Endothelial cell of umbilical vein (primary cell): ENCODE measurements at regions not wholly inside any gene's neighbourhood (a gene's known extent, or its start where the extent isn't known, plus 50 kb on each side); places are given as distances from the start of the nearest gene placed in this dataset.

Experiments used
- BruUV-seq: library from RNA; stranded (reverse); fragments of 400-500 nt; replicated peaks from 2 replicates; lab custom pipeline; 2021; lab: Mats Ljungman, UMichigan
- CTCF ChIA-PET: fragments of 300-600, 350-600 bp; sonication (Branson Sonifier 250); formaldehyde crosslinking; loops from one replicate; lab custom pipeline; 2021; ENCODE audit warnings: antibody characterized with exemption, inconsistent platforms; lab: Charles Lee
- POLR2A ChIA-PET: fragments of 300-600, 350-600 bp; sonication (Branson Sonifier 250); formaldehyde crosslinking; loops from one replicate; lab custom pipeline; 2021; ENCODE audit warnings: antibody characterized with exemption, inconsistent platforms; lab: Charles Lee
- DNase-seq: peaks from one replicate; pipeline ENCODE4 v3.0.0-alpha.2; 2011; ENCODE audit warnings: low read depth, low spot score
- FAIRE-seq: peaks from 2 replicates; lab custom pipeline; 2011; peaks lifted over from hg19 to GRCh38; lab: Jason Lieb, UNC
- H2AFZ ChIP-seq: 2 replicates; pipeline ENCODE4 v1.6.0; 2012; ENCODE audit warnings: low read depth, low read length, control low read depth, inconsistent platforms
- H3K27ac ChIP-seq: 2 replicates; pipeline ENCODE4 v1.5.1; 2011; ENCODE audit warnings: low read depth, mild to moderate bottlenecking, control low read depth, low read length, moderate library complexity; ENCODE audit not compliant: insufficient read depth
- H3K27me3 ChIP-seq, 2 experiments: 2 replicates each; pipeline versions ENCODE4 v1.6.0 to v1.6.1; 2011; ENCODE audit warnings: low read length in 2 of 2, mixed read lengths in 1 of 2; ENCODE audit not compliant: control insufficient read depth in 2 of 2, insufficient read depth in 2 of 2
- H3K36me3 ChIP-seq, 2 experiments: 2 replicates in 1 of 2; 3 replicates in 1 of 2; pipeline ENCODE4 v1.5.1; 2011; ENCODE audit warnings: low read length in 2 of 2, mild to moderate bottlenecking in 1 of 2, moderate library complexity in 1 of 2; ENCODE audit not compliant: control insufficient read depth in 2 of 2, insufficient read depth in 2 of 2; ENCODE audit errors: extremely low read depth in 1 of 2
- H3K4me1 ChIP-seq: 3 replicates; pipeline ENCODE4 v1.5.1; 2011; ENCODE audit warnings: mild to moderate bottlenecking, low read length; ENCODE audit not compliant: control insufficient read depth, insufficient read depth; ENCODE audit errors: extremely low read depth
- H3K4me2 ChIP-seq: 2 replicates; pipeline ENCODE4 v1.6.1; 2011; ENCODE audit warnings: low read length, control low read depth, mixed read lengths; ENCODE audit not compliant: insufficient read depth
- H3K4me3 ChIP-seq, 3 experiments: fragments of 200-600 bp in 1 of 3; sonication (generic), shearing (Covaris generic) in 1 of 3; replicated peaks in 1 of 3; 2 replicates each; pipeline ENCODE4 v1.5.1; 2011 to 2016; ENCODE audit warnings: control low read depth in 3 of 3, low read length in 3 of 3, mild to moderate bottlenecking in 2 of 3, inconsistent platforms in 1 of 3, low read depth in 1 of 3, moderate library complexity in 1 of 3; ENCODE audit not compliant: insufficient read depth in 1 of 3
- H3K79me2 ChIP-seq: 2 replicates; pipeline ENCODE4 v1.6.0; 2012; ENCODE audit warnings: low read length, inconsistent platforms; ENCODE audit not compliant: control insufficient read depth, insufficient read depth
- H3K9ac ChIP-seq: replicated peaks from 2 replicates; pipeline ENCODE3; 2011; ENCODE audit warnings: low read length, control low read depth; ENCODE audit not compliant: insufficient read depth; ENCODE audit errors: extremely low read depth
- H3K9me1 ChIP-seq: replicated peaks from 3 replicates; pipeline ENCODE4 v1.6.0; 2011; ENCODE audit warnings: mild to moderate bottlenecking, low read length; ENCODE audit not compliant: control insufficient read depth, insufficient read depth; ENCODE audit errors: extremely low read depth
- H3K9me3 ChIP-seq: replicated peaks from 2 replicates; pipeline ENCODE4 v1.5.1; 2012; ENCODE audit warnings: low read length, inconsistent platforms; ENCODE audit not compliant: control insufficient read depth, insufficient read depth
- H4K20me1 ChIP-seq: replicated peaks from 2 replicates; pipeline ENCODE3; 2011; ENCODE audit warnings: mild to moderate bottlenecking, low read length; ENCODE audit not compliant: control insufficient read depth, insufficient read depth; ENCODE audit errors: extremely low read depth
- EZH2 ChIP-seq: IDR thresholded peaks from 2 replicates; pipeline ENCODE4 v1.6.1; 2012; ENCODE audit warnings: borderline replicate concordance, low read depth, mild to moderate bottlenecking, moderate library complexity, low read length, inconsistent platforms; ENCODE audit not compliant: severe bottlenecking
- FOS ChIP-seq: IDR thresholded peaks from 2 replicates; pipeline ENCODE4 v1.6.1; 2011; ENCODE audit warnings: mild to moderate bottlenecking, low read length, moderate library complexity, borderline replicate concordance; ENCODE audit not compliant: insufficient read depth
- GATA2 ChIP-seq: IDR thresholded peaks from 2 replicates; pipeline ENCODE4 v1.7.0; 2011; ENCODE audit warnings: low read depth, mild to moderate bottlenecking, moderate library complexity, mixed read lengths, low read length; ENCODE audit not compliant: insufficient read length, insufficient read depth
- JUN ChIP-seq: IDR thresholded peaks from 2 replicates; pipeline ENCODE4 v1.6.1; 2011; ENCODE audit warnings: borderline replicate concordance, low read depth; ENCODE audit not compliant: insufficient read length, insufficient read depth
- MYC ChIP-seq: IDR thresholded peaks from one replicate; pipeline ENCODE4 v1.6.1; 2011; ENCODE audit warnings: mild to moderate bottlenecking, low read depth, low read length
- POLR2A ChIP-seq: IDR thresholded peaks from 2 replicates; pipeline ENCODE4 v1.6.1; 2012; ENCODE audit warnings: low read depth, mild to moderate bottlenecking, control low read depth, low read length
- POLR2AphosphoS5 ChIP-seq: IDR thresholded peaks from 2 replicates; pipeline ENCODE4 v1.6.1; 2012; ENCODE audit warnings: low read depth, mild to moderate bottlenecking, control low read depth, low read length, moderate library complexity; ENCODE audit not compliant: insufficient read depth
- dilution Hi-C: fragments of 300-500 bp; cut with MboI; formaldehyde crosslinking; loops from one replicate; pipeline ENCODE4 v1.15.0; 2019; ENCODE audit warnings: low sequenced_read_pairs; ENCODE audit not compliant: extremely low pct_ligation_motif_present
- intact Hi-C: fragments of 100-400 bp; cut with micrococcal nuclease; formaldehyde crosslinking; loops from one replicate; pipeline ENCODE4 v1.10.0; 2022
- TF ChIP-seq, protein P1 (sequence below): IDR thresholded peaks from 2 replicates; pipeline ENCODE4 v1.6.1; 2011; ENCODE audit not compliant: insufficient read depth, insufficient read length
- TF ChIP-seq, protein P2 (sequence below), 2 donors: IDR thresholded peaks; 1 replicate in 1 of 2; 2 replicates in 1 of 2; pipeline ENCODE4 v1.5.1; 2011; ENCODE audit warnings: low read length in 2 of 2, mild to moderate bottlenecking in 2 of 2, moderate library complexity in 2 of 2, control low read depth in 1 of 2, inconsistent platforms in 1 of 2, low read depth in 1 of 2; ENCODE audit not compliant: insufficient read depth in 1 of 2; ENCODE audit errors: extremely low read depth in 1 of 2

DNA sequence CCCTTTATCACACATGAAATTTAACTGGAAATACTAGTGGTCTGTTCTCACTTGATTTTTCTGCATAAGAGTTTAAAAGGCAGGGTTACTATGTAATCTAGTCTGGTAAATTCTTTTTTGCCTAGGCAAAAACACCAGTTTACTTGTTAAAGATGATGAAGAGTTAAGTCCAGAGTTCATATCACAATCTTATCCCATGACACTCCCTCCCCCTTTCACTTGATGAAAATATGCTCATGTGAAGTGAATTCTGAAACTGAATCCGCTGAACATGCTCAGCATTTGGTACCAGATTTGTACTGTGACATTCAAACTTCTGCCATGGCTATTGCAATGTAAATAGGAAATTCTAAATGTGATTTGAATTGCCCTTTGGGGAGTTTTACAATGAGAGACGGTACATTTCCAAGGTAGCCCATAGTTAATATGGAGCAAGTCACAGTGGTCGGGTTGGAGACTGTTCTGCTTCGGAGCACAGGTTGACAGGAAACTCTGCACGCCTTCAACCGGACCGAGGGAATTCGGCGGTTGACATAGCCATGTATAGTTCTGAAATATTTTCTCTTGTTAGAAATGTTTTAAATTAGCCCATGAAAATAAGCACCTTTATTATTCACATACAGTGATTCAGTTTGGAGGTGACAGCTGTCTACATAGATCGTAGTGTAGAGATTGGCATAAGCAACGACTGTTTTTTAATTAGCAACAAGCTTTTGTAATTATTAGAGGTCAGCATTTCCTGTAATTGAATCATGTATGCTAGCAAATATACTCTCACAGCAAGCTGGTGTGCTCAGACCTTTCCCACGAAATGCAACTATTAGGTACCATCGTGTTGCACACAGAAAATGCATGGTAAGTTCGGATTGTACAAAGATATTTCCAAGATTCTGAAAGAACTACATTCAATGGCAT is 768.6 kb upstream of the GOLIM4 start:
- FAIRE-seq: no peak
- no peaks in the 10 kb centered on the region for H3K9me3 ChIP-seq

More for the DNA sequence above, 768.6 kb upstream of the GOLIM4 start:
- H3K4me1 ChIP-seq: no peaks in the 10 kb centered on the region
- H3K27me3 ChIP-seq: peaks cover 0 to 5% of the 10 kb centered on the region in 2 experiments
- CTCF ChIA-PET: interaction anchor here (0.7 to 6.3 kb wide), 63 partner anchors 8 to 909 kb away, joined by 3 to 108 read pairs (median 5); partner anchors contain the start of genes MECOM and MYNN
- POLR2A ChIA-PET: interaction anchor here (0.7 to 1.0 kb wide), 2 partner anchors 281 to 825 kb away, joined by 3 to 4 read pairs; no protein-coding TSS in a partner anchor
- H3K9me1 ChIP-seq: no peaks in the 10 kb centered on the region
- intact Hi-C loops (loop anchor here (1.0 to 5.0 kb wide), 6 partner anchors 88 to 880 kb away; no protein-coding TSS in a partner anchor), dilution Hi-C loops (no loop called here)
- H3K27ac ChIP-seq: no peak overlapping the region
- H3K4me2 ChIP-seq: no peak overlapping the region
- H3K79me2 ChIP-seq: no peaks in the 10 kb centered on the region
- no peaks in the 10 kb centered on the region for H4K20me1 ChIP-seq
- BruUV-seq: no TSS peak
- H3K36me3 ChIP-seq: no peaks in the 10 kb centered on the region
- DNase-seq: no peak
- TF ChIP-seq POLR2A: no peak
- TF ChIP-seq, protein P1, sequence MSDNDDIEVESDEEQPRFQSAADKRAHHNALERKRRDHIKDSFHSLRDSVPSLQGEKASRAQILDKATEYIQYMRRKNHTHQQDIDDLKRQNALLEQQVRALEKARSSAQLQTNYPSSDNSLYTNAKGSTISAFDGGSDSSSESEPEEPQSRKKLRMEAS: no peak
- TF ChIP-seq FOS: no peak
- TF ChIP-seq GATA2: no peak
- TF ChIP-seq, protein P2, sequence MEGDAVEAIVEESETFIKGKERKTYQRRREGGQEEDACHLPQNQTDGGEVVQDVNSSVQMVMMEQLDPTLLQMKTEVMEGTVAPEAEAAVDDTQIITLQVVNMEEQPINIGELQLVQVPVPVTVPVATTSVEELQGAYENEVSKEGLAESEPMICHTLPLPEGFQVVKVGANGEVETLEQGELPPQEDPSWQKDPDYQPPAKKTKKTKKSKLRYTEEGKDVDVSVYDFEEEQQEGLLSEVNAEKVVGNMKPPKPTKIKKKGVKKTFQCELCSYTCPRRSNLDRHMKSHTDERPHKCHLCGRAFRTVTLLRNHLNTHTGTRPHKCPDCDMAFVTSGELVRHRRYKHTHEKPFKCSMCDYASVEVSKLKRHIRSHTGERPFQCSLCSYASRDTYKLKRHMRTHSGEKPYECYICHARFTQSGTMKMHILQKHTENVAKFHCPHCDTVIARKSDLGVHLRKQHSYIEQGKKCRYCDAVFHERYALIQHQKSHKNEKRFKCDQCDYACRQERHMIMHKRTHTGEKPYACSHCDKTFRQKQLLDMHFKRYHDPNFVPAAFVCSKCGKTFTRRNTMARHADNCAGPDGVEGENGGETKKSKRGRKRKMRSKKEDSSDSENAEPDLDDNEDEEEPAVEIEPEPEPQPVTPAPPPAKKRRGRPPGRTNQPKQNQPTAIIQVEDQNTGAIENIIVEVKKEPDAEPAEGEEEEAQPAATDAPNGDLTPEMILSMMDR (IDR thresholded peaks at IDR 0.05; ENCODE audit: extremely low read depth in 1 of 2, insufficient read depth in 1 of 2, low read depth in 1 of 2, low read length in 2 of 2): no peak
- TF ChIP-seq EZH2: no peak
- TF ChIP-seq POLR2AphosphoS5: no peak
- no peak for TF ChIP-seq JUN
- no peak for TF ChIP-seq MYC
- H3K4me3 ChIP-seq: no peak overlapping the region
- peak overlapping the region; percentile 2 for H2AFZ ChIP-seq
- no peak overlapping the region for H3K9ac ChIP-seq
